PC-9 (cell line): ENCODE measurements at regions not wholly inside any gene's neighbourhood (a gene's known extent, or its start where the extent isn't known, plus 50 kb on each side); places are given as distances from the start of the nearest gene placed in this dataset.

ENCODE experiments used
- EZH2 ChIP-seq: fragments of 200-600 bp; sonication (generic); IDR thresholded peaks from 2 replicates; pipeline ENCODE4 v1.8.0; 2017; ENCODE audit warnings: antibody characterized with exemption, low read depth
- TF ChIP-seq, protein P1 (sequence below): fragments of 200-600 bp; sonication (generic); conservative IDR thresholded peaks from 2 replicates; pipeline ENCODE4 v1.6.1; 2017; ENCODE audit warnings: mixed run types, antibody characterized with exemption, mild to moderate bottlenecking, moderate library complexity

DNA sequence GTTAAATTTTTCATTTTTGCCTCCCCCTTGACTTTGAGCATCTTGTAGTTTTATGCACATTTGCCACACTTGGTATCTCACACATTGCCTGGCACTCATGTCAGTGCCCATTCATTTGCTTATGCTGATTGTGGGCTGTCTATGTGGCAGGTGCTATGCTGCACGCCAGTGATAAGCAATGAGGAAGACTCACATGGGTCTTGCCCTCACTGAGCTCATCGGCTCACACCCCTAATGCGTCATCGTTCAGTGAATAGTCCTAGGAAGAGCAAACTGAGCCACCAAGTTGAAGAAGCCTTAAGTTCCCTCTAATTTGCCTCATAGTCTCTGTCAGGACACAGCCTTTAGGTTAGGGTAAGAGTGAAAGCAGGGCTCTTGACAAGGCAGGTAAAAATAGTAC, 209.4 kb upstream of the IL12B start:
- no peak for TF ChIP-seq EZH2
- TF ChIP-seq, protein P1, sequence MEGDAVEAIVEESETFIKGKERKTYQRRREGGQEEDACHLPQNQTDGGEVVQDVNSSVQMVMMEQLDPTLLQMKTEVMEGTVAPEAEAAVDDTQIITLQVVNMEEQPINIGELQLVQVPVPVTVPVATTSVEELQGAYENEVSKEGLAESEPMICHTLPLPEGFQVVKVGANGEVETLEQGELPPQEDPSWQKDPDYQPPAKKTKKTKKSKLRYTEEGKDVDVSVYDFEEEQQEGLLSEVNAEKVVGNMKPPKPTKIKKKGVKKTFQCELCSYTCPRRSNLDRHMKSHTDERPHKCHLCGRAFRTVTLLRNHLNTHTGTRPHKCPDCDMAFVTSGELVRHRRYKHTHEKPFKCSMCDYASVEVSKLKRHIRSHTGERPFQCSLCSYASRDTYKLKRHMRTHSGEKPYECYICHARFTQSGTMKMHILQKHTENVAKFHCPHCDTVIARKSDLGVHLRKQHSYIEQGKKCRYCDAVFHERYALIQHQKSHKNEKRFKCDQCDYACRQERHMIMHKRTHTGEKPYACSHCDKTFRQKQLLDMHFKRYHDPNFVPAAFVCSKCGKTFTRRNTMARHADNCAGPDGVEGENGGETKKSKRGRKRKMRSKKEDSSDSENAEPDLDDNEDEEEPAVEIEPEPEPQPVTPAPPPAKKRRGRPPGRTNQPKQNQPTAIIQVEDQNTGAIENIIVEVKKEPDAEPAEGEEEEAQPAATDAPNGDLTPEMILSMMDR: no peak
